ENCODE measurements at regions not wholly inside any gene's neighbourhood (a gene's known extent, or its start where the extent isn't known, plus 50 kb on each side); places are given as distances from the start of the nearest gene placed in this dataset.

DNA sequence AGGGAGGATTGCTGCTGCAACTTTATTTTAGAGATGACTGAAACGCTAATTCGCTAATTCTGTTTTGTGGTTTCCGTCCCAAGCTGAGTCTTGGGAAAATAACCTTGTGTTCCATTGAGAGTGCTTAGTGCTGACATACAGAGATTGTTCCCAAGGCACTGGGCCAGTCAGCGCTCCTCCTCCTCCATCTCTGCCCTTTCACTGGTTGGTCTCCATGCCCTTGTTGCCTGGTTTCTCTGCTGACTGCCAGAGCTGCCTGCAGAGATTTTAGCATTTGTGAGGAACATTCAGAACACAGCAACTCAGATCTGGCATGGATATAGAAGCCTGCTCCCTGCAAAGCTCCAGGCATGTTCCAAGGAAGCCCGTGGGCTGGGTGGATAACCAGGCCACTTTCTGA lies 126.0 kb upstream of the IRX2 start:
- TF ChIP-seq POLR2A (IDR thresholded peaks at IDR 0.05) (no peak), POLR2AphosphoS5 (IDR thresholded peaks at IDR 0.05) (no peak)
- TF ChIP-seq, protein P1, sequence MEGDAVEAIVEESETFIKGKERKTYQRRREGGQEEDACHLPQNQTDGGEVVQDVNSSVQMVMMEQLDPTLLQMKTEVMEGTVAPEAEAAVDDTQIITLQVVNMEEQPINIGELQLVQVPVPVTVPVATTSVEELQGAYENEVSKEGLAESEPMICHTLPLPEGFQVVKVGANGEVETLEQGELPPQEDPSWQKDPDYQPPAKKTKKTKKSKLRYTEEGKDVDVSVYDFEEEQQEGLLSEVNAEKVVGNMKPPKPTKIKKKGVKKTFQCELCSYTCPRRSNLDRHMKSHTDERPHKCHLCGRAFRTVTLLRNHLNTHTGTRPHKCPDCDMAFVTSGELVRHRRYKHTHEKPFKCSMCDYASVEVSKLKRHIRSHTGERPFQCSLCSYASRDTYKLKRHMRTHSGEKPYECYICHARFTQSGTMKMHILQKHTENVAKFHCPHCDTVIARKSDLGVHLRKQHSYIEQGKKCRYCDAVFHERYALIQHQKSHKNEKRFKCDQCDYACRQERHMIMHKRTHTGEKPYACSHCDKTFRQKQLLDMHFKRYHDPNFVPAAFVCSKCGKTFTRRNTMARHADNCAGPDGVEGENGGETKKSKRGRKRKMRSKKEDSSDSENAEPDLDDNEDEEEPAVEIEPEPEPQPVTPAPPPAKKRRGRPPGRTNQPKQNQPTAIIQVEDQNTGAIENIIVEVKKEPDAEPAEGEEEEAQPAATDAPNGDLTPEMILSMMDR (IDR thresholded peaks at IDR 0.05) = no peak
- no peaks in the 10 kb centered on the region for H3K36me3 ChIP-seq
- DNase-seq (ENCODE audit: low spot score in 2 of 2) = no peak
- peaks cover 5 to 11% of the 10 kb centered on the region in 2 donors for H3K9me3 ChIP-seq
- H3K4me1 ChIP-seq = no peaks in the 10 kb centered on the region
- intact Hi-C loops (cut with DNase I; ENCODE audit: low total_unique reads) = no loop called here
- H3K27ac ChIP-seq = no peak overlapping the region
- no peak overlapping the region for H3K4me3 ChIP-seq
- no peaks in the 10 kb centered on the region for H3K27me3 ChIP-seq

DNA sequence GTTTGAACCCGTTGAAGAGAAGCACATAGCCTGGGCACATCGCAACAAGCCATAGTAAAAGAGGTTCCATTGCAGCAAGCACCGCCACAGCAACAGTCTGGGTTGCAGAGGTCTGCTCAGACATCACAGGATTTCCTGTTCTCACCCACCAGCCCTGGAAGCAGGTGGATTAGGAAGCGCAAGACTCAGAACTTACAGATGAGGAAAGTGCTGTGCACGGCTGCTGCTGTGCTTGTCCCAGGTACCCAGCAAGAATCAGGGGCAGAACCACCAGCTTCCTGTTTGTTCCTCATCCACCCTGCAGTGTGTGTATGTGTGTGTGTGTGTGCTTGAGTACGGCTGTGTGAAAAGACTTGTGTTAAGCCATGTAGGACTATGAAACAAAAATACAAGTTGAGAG lies 124.7 kb upstream of the IRX2 start:
- peaks cover 5 to 11% of the 10 kb centered on the region in 2 donors for H3K9me3 ChIP-seq
- no peaks in the 10 kb centered on the region for H3K36me3 ChIP-seq
- no peak overlapping the region for H3K27ac ChIP-seq
- H3K27me3 ChIP-seq = no peaks in the 10 kb centered on the region
- no peak for DNase-seq (ENCODE audit: low spot score in 2 of 2)
- H3K4me3 ChIP-seq = no peak overlapping the region
- TF ChIP-seq POLR2AphosphoS5 (IDR thresholded peaks at IDR 0.05) = no peak
- TF ChIP-seq, protein P1 (IDR thresholded peaks at IDR 0.05) = no peak
- TF ChIP-seq POLR2A (IDR thresholded peaks at IDR 0.05) = no peak
- intact Hi-C loops (cut with DNase I; ENCODE audit: low total_unique reads) = no loop called here
- H3K4me1 ChIP-seq = no peaks in the 10 kb centered on the region

DNA sequence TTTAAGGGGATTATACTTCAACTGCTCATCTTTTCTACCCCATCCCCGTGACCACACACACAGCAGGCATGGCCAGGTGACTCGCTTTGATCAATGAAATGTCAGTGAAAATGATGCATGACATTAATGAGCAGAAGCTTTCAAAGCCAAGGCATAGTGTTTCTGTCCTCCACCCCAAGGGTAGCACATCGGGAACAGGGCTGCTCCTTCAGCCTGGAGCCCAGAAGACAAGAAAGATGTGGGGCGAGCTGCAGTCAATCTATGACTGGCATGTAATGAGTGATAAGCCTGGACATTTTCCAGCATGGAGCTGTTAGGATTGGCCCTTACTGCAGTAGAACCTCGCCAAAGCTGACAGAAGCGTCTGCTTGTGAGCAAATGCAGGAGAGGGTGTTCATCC lies 122.6 kb upstream of the IRX2 start:
- H3K27me3 ChIP-seq = no peaks in the 10 kb centered on the region
- TF ChIP-seq POLR2A (IDR thresholded peaks at IDR 0.05) = no peak
- TF ChIP-seq, protein P1 (IDR thresholded peaks at IDR 0.05) = no peak
- TF ChIP-seq POLR2AphosphoS5 (IDR thresholded peaks at IDR 0.05) = no peak
- H3K9me3 ChIP-seq = peaks cover under 1 to 3% of the 10 kb centered on the region in 2 donors
- H3K27ac ChIP-seq = no peak overlapping the region
- H3K4me1 ChIP-seq = no peaks in the 10 kb centered on the region
- no peak for DNase-seq (ENCODE audit: low spot score in 2 of 2)
- H3K36me3 ChIP-seq = no peaks in the 10 kb centered on the region
- no peak overlapping the region for H3K4me3 ChIP-seq
- intact Hi-C loops (cut with DNase I; ENCODE audit: low total_unique reads) = no loop called here

DNA sequence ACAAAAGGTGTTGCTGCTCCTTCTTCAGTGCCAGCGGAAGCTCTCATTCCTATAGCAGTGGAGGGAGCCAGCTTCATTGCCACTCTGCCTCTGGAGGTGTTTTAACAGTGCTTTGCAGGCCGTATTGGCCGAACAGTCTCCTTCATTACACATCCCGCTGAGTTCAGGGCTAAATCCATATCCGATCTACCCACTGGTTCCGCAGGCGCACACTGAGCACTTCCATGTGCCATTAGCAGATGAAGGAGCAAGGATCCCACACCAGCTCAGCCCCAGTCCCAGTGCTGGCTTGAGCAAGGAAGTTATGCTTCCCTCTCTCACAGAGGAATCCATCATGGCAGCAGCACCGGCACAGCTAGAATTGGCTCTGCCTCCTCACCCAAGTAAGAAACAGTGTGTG lies 121.2 kb upstream of the IRX2 start:
- Histone ChIP-seq H3K27ac (no peak overlapping the region), H3K4me3 (no peak overlapping the region), H3K9me3 (no peaks in the 10 kb centered on the region), H3K36me3 (no peaks in the 10 kb centered on the region), H3K4me1 (no peaks in the 10 kb centered on the region), H3K27me3 (no peaks in the 10 kb centered on the region)
- TF ChIP-seq POLR2A (IDR thresholded peaks at IDR 0.05) (no peak), POLR2AphosphoS5 (IDR thresholded peaks at IDR 0.05) (no peak)
- TF ChIP-seq, protein P1 (IDR thresholded peaks at IDR 0.05) = no peak
- DNase-seq (ENCODE audit: low spot score in 2 of 2) = no peak
- intact Hi-C loops (cut with DNase I; ENCODE audit: low total_unique reads) = no loop called here

DNA sequence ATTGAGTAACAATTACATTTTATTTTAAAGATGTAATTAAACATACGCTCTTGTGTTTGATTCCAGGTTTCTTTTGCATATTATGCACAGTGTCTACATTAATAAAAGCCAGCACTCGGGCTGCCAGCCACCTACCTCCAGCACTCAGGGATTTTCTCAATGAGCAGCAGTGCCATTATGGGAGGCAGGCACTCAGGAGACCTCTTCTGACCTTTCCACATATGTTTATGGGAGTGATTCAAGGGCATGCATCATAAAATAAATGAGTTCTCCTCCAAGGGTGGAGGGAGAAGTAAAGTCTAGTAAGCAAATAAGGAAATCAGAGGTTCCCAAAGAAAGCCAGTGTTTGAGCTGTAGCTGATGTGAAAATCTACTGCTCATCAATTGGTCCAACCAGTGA lies 119.8 kb upstream of the IRX2 start:
- TF ChIP-seq, protein P1 (IDR thresholded peaks at IDR 0.05) = no peak
- TF ChIP-seq POLR2AphosphoS5 (IDR thresholded peaks at IDR 0.05) (no peak), POLR2A (IDR thresholded peaks at IDR 0.05) (no peak)
- Histone ChIP-seq H3K4me3 (no peak overlapping the region), H3K27ac (no peak overlapping the region), H3K27me3 (peaks cover 0 to 6% of the 10 kb centered on the region in 2 donors), H3K36me3 (no peaks in the 10 kb centered on the region), H3K9me3 (no peaks in the 10 kb centered on the region), H3K4me1 (no peaks in the 10 kb centered on the region)
- DNase-seq (ENCODE audit: low spot score in 2 of 2) = no peak
- intact Hi-C loops (cut with DNase I; ENCODE audit: low total_unique reads) = no loop called here

Data from breast epithelium (tissue), 4 donors.